ACHN (cell line): ENCODE measurements at regions not wholly inside any gene's neighbourhood (a gene's known extent, or its start where the extent isn't known, plus 50 kb on each side); places are given as distances from the start of the nearest gene placed in this dataset.

Experiments used
- DNase-seq: peaks from one replicate; pipeline ENCODE4 v3.0.0-alpha.2; 2015
- in situ Hi-C: cut with HindIII; loops from 2 replicates; pipeline ENCODE4 v1.10.0; 2017; ENCODE audit warnings: low sequenced_read_pairs, low pct_ligation_motif_present, low pct_unique_long_range_greater_than_20kb

- in situ Hi-C loops = no loop called here
- DNase-seq = no peak
Measured at GRCh38 chr10:4498711-4499251, 327.2 kb upstream of the AKR1E2 start.

- no peak for DNase-seq
- in situ Hi-C loops = no loop called here
Measured at GRCh38 chr10:4494551-4494950, 331.5 kb upstream of the AKR1E2 start.

GRCh38 chr10:4492202-4492601 lies 333.8 kb upstream of the AKR1E2 start:
- in situ Hi-C loops = no loop called here
- no peak for DNase-seq

- in situ Hi-C loops = no loop called here
- DNase-seq = no peak
Measured at GRCh38 chr10:4488904-4489303, 337.1 kb upstream of the AKR1E2 start.

- no peak for DNase-seq
- in situ Hi-C loops = no loop called here
Measured at GRCh38 chr10:4485636-4486035, 340.4 kb upstream of the AKR1E2 start.

- in situ Hi-C loops = no loop called here
- DNase-seq = no peak
Measured at GRCh38 chr10:4483811-4484210, 342.2 kb upstream of the AKR1E2 start.

- in situ Hi-C loops = no loop called here
- DNase-seq = no peak
Measured at GRCh38 chr10:4482659-4483058, 343.3 kb upstream of the AKR1E2 start.

- DNase-seq = no peak
- in situ Hi-C loops = no loop called here
Measured at GRCh38 chr10:4481192-4481591, 344.8 kb upstream of the AKR1E2 start.

- in situ Hi-C loops = no loop called here
- DNase-seq = no peak
Measured at GRCh38 chr10:4479342-4479741, 346.7 kb upstream of the AKR1E2 start.

- in situ Hi-C loops = no loop called here
- no peak for DNase-seq
Measured at GRCh38 chr10:4477664-4478063, 348.3 kb upstream of the AKR1E2 start.

GRCh38 chr10:4475827-4476490 lies 350.0 kb upstream of the AKR1E2 start:
- in situ Hi-C loops = no loop called here
- no peak for DNase-seq

GRCh38 chr10:4474829-4475228 lies 351.2 kb upstream of the AKR1E2 start:
- in situ Hi-C loops = no loop called here
- no peak for DNase-seq

- no peak for DNase-seq
- in situ Hi-C loops = no loop called here
Measured at GRCh38 chr10:4473977-4474376, 352.0 kb upstream of the AKR1E2 start.

GRCh38 chr10:4472190-4472904 lies 353.7 kb upstream of the AKR1E2 start:
- in situ Hi-C loops = no loop called here
- DNase-seq = no peak

GRCh38 chr10:4470231-4470835 lies 355.7 kb upstream of the AKR1E2 start:
- in situ Hi-C loops = no loop called here
- DNase-seq = no peak

- DNase-seq = no peak
- in situ Hi-C loops = no loop called here
Measured at GRCh38 chr10:4467481-4467880, 358.5 kb upstream of the AKR1E2 start.

- in situ Hi-C loops = no loop called here
- DNase-seq = no peak
Measured at GRCh38 chr10:4460267-4460666, 365.7 kb upstream of the AKR1E2 start.

- no peak for DNase-seq
- in situ Hi-C loops = no loop called here
Measured at GRCh38 chr10:4459531-4459930, 366.5 kb upstream of the AKR1E2 start.

- in situ Hi-C loops = no loop called here
- DNase-seq = no peak
Measured at GRCh38 chr10:4457597-4457996, 368.4 kb upstream of the AKR1E2 start.

GRCh38 chr10:4456776-4457175 lies 369.2 kb upstream of the AKR1E2 start:
- in situ Hi-C loops = no loop called here
- DNase-seq = no peak
